GM18909 (cell line): ENCODE measurements at regions not wholly inside any gene's neighbourhood (a gene's known extent, or its start where the extent isn't known, plus 50 kb on each side); places are given as distances from the start of the nearest gene placed in this dataset.
"Not testable (repeated sequence)": the region's sequence is repeated elsewhere in the genome, so short reads cannot be mapped to it uniquely, and the experiment has no call there.

Source experiments
- ATAC-seq: cut with Tn5 transposase; IDR thresholded peaks from one replicate; pipeline ENCODE4 v1.9.1; 2021; ENCODE audit warnings: mild to moderate bottlenecking; ENCODE audit not compliant: unreplicated experiment, poor library complexity

DNA sequence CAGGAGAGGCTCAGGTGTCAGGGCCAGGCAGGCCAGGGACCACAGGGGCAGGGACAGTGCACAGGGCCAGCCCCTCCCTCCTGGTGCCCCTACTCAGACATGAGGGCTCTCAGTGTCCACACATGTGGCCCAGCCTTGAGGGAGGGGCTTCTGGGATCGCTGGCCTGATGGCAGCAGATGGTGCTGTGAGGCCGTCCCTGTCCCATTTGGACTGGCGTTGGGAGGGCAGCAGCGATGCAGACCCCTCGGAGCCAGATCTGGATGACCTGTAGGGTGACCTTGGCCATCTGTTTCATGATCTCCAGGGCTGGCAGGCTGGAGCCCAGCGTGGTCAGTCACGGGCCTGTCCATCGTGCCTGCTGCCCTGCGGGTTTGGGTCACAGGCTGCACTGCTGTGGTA is 377.6 kb downstream of the TMEM121 start:
- ATAC-seq = no peak

DNA sequence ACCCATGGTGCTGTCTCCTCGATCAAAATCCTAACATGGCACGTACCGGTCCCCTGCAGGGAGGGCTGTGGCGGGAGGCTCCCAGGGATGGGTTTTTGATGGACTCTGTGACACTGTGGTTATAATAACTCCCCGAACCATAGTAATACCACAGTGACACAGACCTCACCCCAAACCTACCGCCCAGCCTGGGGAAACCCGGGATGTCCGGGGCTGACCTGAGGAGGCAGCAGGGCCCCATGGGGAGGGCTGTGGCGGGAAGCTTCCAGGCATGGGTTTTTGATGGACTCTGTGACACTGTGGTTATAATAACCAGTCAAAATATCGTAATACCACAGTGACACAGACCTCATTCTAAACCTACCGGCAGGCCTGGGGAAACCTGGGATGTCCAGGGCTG is 378.0 kb downstream of the TMEM121 start:
- no peak for ATAC-seq

DNA sequence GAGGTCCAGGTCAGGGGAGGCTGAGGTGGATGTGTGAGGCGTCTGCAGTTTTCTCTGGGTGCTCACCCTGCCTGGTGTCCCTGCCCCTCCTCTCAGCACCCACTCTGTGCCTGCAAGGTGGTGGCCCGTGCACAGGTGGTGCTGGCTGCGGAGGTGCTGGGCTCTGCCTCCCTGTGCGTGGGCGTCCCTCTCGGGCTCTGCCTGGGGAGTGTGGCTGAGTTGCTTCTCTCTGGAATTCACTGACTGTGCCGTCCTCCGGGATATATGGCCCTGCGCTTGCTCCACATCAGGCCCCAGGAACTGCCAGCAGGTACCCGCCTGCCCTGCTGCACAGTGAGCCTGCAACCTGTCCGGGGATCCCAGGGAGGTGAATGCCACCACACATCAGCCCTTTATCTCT is 379.1 kb downstream of the TMEM121 start:
- ATAC-seq = no peak

DNA sequence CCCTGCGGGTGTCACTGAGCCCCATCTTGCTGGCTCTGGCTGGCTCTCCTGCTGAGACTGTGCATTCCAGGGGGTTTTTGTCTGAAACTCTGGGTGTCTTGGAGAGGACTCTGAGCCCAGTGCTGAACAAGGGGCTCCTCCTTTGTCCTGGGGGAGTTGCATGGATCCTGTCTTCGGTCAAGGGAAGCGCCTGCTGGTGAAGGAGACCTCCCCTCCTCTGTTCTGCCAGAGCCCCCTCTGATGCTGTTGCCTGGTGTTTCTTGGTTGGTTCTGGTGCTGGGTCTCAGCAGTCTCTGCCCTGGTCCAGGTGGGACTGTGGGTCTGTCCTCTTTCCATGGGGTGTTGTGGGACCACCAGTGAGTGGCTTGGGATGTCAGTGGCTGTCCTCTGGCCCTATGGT is 380.9 kb downstream of the TMEM121 start:
- no peak for ATAC-seq

DNA sequence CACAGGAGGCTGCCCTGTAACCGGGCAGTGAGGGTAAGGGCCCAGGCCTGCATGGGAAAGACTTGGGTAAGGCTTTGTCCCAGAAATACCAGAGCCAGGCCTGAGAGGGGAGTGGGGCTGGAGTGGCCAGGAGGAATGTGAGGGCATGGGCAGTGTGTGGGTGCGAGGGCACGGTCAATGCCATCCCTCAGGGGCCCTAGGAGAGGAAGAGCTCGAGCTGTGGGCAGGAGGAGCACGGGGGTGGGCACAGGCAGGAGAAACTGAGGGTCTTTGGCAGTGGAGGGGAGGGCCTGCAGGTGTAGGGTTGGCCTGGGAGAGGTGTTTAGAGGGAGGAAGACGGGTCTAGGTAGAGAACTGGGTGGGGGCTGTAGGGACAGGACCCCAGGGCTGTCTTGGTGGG is 381.6 kb downstream of the TMEM121 start:
- no peak for ATAC-seq

DNA sequence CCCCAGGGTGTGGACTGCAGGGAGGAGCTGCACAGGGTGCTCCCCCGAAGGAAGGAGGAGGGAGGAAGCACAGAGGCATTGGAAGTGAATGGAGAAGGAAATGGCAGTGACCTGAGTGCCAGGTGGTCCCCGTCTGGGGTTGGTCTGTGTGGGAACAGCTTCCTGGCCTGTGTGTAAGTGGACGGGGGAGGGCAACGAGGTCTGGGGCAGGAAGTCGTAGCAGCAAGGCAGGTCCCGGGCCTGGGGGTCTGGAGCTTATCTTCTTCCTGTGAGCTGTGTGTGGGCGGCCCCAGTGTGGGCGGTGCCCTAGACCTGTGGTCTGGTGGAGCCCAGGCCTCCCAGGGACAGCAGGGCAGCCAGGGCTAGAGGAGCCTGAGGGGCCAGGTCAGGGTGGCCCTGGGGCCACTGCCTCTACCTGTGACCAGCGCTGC is 382.1 kb downstream of the TMEM121 start:
- no peak for ATAC-seq

DNA sequence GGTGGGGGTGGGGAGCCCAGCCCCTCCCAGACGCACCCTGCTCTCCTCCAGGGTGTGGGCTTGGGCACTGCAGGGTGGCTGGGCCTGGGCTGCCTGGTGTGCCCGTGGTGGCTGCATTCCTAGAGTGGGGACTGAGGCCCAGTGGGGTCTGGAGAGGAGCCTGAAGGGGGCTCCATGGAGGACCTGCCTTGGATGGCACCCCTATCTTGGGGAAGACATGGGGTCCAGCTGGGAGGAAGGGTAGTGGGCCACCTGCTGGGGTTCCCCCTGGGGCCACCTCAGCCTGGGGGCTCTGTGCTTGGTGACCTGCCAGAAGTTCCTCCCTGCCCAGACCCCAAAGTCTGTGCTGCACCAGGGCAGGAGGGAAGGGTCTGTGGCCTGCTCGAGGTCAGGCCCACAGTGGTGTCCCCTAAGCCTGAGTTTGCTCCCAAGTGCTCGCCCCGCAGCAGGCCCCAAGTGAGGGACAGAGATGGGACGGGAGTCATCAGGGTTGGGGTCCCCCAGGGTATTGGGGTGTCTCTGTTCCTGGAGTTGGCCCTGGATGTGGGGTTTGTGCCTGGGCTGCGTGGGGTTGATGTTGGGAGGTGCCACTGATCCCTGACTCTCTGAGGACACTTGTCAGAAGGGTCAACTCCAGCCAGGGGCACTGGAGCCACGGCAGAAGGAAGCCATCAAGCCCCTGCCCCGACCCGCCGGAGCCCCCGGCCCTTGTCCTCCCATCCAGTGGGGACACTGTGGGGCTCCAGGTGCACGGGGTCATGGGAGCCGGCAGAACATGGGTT is 382.9 kb downstream of the TMEM121 start:
- no peak for ATAC-seq

DNA sequence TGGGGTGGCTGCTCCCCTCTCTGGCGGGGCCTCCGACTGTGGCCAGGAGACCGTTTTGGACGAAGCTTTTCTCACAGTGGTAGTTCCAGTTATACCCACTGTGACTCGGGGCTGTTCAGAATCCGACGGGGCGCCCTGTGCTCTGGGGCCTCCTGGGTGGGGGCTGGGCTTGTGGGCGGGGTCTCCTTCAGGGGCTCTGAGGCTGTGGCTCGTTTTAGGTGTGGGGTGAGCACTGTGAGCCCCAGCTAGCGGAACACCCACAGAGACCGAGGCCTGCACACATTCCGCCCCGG is 383.4 kb downstream of the TMEM121 start:
- ATAC-seq = not testable (repeated sequence)

DNA sequence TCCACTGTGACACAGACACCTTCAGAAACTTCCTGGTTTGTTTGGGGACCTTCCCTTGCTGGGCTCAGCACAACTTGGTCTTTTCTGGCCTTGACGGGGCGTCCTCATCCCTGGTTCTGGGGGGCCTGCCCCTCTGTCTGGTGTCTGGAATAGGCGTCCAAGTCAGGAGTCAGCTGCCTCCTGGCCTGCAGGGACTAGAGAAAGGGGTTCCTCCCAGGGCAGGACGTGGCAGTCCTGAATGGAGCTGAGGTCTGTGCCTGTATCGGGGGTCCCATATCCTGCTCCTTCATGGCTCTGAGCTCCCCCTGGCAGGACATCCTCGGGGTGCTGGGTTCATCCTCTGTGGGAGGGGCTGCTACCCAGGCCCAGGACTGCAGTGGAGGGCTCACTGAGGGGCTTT is 384.0 kb downstream of the TMEM121 start:
- no peak for ATAC-seq

DNA sequence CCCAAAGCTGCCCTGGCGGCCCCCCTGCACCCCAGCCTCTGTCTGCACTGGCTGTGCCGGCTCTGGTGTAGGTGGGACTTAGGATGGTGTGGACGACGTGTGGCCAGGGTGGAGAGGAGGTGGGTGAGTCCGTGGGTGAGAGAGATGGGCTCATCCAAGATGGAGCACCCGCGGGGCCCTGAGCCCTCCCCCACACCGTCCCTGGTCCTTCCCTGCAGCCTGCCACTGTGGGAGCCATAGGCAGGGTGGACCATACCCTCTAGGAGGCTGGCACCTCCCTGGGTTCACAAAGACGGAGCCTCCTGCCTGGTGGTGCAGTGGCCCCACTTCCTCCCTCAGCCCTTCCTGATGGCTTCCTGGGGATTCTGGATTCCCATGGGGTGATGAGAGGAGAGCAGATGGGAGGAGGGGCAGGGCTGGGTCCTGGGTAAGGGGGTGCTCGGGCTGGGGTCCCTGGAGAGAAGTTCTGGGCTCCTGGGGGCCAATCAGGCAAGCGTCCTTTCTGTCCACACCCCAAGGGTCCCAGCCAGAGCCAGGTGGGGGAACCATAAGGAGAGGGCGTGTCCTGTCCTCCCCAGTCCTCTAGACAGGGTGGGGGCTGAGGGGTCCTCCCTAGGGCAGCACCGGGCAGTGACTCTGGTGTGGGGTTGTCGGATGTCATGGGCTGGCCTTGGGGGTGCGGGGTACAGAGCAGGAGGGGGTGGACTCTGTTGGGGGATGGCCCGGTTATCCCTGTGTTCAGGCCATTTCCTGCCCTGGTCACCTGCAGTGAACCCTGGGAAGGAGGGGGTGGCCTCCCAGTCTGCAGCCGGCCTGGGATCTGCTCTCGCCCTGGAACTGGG is 384.8 kb downstream of the TMEM121 start:
- no peak for ATAC-seq

DNA sequence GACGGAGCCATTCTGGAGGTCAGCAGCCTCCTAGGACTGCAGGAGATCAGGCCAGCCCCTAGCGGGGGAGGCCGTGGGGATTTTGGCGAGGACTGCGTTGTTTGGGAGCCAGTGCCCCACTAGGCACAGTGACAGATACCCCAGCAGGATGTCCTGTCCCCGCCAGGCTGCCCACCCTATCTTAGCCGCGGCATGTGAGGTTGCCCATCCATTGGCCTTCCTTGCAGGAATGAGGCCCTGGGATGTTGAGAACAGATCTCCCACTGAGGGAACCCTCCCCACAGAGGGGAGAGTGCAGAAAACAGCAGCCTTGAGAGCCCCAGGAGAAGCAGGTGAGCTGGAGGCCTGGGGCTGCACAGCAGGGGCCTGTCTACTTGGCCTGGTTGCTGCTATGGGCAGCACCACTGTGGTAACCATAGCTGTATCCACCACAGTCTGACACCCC is 385.5 kb downstream of the TMEM121 start:
- not testable (repeated sequence) for ATAC-seq

DNA sequence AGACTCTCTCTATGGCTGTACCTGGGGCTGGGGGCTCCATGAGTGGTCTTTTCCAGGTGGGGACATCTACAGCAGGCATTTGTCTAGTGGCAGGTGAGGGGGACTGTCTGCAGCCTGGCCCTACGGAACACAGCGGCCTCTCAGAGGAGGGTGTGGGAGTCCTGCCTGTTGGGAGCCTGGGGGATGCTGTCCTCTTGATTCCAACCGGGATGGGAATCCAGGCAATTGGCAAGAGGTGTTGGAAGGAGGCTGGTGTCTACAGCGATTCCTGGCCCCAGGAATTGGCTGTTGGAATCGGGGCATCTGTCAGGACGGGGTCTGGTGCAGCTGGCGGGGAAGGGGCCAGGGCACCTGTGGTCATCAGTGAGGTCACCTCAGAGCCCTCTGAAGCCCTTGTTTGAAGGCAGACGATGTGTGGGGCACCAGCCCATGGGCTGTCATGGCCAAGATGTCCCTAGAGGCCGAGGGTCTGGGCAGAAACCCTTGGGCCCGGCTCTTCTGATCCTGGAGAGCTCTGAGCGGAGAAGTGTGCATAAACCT is 386.3 kb downstream of the TMEM121 start:
- no peak for ATAC-seq

DNA sequence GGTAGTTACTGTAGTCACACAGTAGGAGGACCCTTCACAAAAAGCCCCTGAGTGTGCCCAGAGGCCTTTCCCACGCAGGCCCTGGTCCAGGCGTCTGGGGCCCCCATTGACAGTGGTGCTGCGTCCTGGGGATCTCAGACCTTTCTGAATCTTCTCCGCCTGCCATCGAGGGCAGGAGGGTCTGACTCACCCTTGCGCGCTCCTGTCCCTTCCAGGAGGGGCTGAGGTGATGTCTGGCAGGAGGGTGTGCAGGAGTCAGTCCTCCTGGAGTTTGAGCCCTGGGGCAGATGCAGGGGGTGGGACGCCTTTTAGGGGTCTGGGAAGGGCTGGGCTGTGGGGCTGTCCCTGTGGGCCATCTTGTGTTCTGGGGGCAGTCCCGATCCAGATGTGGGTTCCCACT is 386.8 kb downstream of the TMEM121 start:
- ATAC-seq = no peak

DNA sequence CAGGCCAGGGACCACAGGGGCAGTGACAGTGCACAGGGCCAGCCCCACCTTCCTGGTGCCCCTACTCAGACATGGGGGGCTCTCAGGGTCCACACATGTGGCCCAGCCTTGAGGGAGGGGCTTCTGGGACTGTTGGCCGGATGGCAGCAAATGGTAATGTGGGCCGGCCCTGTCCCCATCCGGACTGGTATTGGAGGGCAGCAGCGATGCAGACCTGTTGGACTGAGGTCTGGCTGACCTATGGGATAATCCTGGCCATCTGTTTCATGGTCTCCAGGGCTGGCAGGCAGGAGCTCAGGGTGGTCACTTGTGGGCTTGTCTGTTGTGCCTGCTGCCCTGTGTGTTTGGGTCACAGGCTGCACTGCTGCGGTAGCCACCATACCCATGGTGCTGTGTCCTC is 387.5 kb downstream of the TMEM121 start:
- ATAC-seq = no peak

DNA sequence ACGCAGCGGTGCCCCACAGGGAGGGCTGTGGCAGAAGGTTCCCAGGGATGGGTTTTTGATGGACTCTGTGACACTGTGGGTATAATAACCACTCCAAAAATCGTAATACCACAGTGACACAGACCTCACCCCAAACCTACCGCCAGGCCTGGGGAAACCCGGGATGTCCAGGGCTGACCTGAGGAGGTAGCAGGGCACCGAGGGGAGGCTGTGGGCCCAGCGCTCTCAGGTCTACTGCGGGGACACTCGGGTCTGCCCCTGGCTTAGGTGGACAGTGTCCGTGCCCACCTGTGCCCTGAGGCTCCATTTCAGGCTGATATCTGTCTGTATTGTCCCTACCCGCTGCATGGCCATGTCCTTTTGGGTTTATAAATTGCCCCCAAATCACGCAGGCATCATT is 387.9 kb downstream of the TMEM121 start:
- not testable (repeated sequence) for ATAC-seq

DNA sequence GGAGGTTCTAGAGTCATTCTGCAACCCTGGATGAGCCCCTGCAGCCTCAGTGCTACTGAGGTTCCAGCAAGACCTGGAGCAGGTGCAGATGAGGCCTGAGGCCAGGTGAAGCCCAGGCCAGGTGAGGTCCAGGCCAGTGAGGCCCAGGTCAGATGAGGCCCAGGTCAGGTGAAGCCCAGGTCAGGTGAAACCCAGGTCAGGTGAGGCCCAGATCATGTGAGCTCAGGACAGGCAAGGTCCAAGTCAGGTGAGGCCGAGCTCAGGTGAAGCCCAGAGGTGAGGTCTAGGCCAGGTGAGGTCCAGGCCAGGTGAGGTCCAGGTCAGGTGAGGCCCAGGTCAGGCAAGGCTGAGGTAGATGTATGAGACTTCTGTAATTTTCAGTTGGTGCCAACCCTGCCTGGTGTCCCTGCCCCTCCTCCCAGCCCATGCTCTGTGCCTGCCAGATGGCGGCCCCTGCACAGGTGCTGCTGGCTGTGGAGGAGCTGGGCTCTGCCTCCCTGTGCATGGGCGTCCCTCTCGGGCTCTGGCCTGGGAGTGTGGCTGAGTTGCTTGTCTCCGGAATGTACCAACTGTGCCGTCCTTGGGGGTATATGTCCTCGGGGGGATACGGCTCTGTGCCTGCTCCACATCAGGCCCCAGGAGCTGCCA is 388.5 kb downstream of the TMEM121 start:
- no peak for ATAC-seq

DNA sequence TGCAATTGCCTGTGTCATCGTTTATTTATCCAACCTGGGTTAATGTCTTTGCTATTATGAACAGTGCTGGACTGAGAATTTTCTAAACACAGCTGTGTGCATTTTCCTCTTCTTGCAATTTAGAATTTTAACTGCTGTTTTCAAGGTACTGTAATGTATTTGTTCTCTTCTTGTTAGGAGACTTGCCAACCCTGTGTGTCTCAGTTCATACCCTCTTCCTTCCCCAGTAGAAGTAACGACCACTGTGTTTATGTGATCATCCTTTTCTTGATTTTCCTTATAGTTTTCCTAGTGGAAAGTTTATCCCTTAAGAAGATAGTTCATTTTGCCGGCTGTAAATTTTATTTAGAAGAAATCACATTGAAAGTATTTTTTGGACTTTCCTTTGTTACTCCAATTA is 389.2 kb downstream of the TMEM121 start:
- ATAC-seq = not testable (repeated sequence)

DNA sequence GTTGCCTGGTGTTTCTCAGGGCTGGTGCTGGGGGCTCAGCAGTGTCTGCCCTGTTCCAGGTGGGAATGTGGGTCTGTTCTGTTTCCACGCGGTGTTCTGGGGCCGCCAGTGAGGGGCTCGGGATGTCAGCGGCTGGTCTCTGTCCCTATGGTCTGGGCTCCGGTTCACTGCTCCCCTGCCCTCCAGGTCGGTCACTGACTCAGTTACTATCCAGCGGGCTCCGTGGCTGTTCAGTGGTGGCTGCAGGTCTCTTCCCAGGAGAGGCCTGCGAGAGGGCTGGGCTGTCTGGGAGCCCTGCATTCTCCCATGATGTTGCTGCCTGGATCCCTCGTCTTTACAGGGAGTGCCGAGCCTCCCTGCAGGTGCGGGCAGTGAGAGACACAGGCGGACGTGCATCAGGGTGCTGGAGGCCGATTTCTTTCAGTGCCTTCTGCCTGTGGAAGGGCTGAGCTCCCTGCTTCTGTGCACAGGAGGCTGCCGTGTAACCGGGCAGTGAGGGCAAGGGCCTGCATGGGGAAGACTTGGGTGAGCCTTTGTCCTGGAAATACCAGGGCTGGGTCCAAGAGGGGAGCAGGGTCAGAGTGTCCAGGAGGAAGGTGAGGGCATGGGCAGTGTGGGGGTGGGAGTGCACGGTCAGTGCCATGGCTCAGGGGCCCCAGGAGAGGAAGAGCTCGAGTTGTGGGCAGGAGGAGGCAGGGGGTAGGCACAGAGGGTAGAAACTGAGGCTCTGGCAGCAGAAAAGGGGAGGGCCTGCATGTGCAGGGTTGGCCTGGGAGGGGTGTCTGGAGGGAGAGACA is 391.0 kb downstream of the TMEM121 start:
- ATAC-seq = not testable (repeated sequence)

DNA sequence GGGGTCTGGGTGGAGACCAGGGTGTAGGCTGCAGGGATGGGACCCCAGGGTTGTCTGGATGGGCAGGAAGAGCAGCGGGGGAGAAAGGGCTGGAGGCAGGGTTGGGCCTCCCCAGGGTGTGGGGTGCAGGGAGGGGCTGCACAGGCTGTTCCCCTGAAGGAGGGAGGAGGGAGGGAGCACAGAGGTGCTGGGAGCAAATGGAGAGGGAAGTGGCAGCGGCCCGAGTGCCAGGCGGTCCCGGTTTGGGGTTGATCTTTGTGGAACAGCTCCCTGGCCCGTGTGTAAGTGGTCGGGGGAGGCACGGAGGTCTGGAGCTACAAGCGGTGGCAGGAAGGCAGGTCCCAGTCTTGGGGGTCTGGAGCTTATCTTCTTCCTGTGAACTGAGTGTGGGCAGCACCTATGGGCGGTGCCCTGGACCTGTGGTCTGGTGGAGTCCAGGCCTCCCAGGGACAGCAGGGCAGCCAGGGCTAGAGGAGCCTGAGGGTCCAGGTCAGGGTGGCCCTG is 391.6 kb downstream of the TMEM121 start:
- no peak for ATAC-seq
